Fibroblast of lung (primary cell): ENCODE measurements at regions not wholly inside any gene's neighbourhood (a gene's known extent, or its start where the extent isn't known, plus 50 kb on each side); places are given as distances from the start of the nearest gene placed in this dataset.

ENCODE experiments used
- DNase-seq, 2 donors: peaks; one replicate each; pipeline versions ENCODE4 v3.0.0 to v3.0.0-alpha.2; 2010; ENCODE audit warnings: low read depth in 2 of 2
- H2AFZ ChIP-seq: 2 replicates; pipeline ENCODE4 v1.5.1; 2012; ENCODE audit warnings: low read length, control low read depth, inconsistent platforms
- H3K27ac ChIP-seq: 2 replicates; pipeline ENCODE4 v1.5.1; 2011; ENCODE audit warnings: low read length, control low read depth; ENCODE audit not compliant: insufficient read depth
- H3K27me3 ChIP-seq: 2 replicates; pipeline ENCODE4 v1.5.1; 2011; ENCODE audit warnings: mild to moderate bottlenecking, low read length; ENCODE audit not compliant: control insufficient read depth, insufficient read depth
- H3K36me3 ChIP-seq: 2 replicates; pipeline ENCODE4 v1.5.1; 2011; ENCODE audit warnings: low read length; ENCODE audit not compliant: control insufficient read depth, insufficient read depth
- H3K4me1 ChIP-seq: 2 replicates; pipeline ENCODE4 v1.5.1; 2011; ENCODE audit warnings: low read length; ENCODE audit not compliant: control insufficient read depth, insufficient read depth; ENCODE audit errors: extremely low read depth
- H3K4me2 ChIP-seq: 2 replicates; pipeline ENCODE4 v1.5.1; 2011; ENCODE audit warnings: low read length, control low read depth; ENCODE audit not compliant: insufficient read depth; ENCODE audit errors: extremely low read depth
- H3K4me3 ChIP-seq, 4 experiments: fragments of 200-600 bp in 1 of 4; sonication (generic) in 1 of 4; replicated peaks in 1 of 4; 2 replicates each; pipeline ENCODE4 v1.5.1; 2011 to 2016; ENCODE audit warnings: low read length in 4 of 4, low read depth in 3 of 4, mild to moderate bottlenecking in 3 of 4, control low read depth in 2 of 4, inconsistent platforms in 1 of 4, mixed read lengths in 1 of 4; ENCODE audit not compliant: insufficient read depth in 1 of 4; ENCODE audit errors: control extremely low read depth in 1 of 4
- H3K79me2 ChIP-seq: 2 replicates; pipeline ENCODE4 v1.5.1; 2012; ENCODE audit warnings: mild to moderate bottlenecking, low read length, inconsistent platforms; ENCODE audit not compliant: control insufficient read depth, insufficient read depth
- H3K9ac ChIP-seq: 2 replicates; pipeline ENCODE4 v1.5.1; 2011; ENCODE audit warnings: mild to moderate bottlenecking, low read length, control low read depth; ENCODE audit not compliant: insufficient read depth
- H3K9me3 ChIP-seq: 2 replicates; pipeline ENCODE4 v1.5.1; 2012; ENCODE audit warnings: low read depth, low read length; ENCODE audit not compliant: control insufficient read depth, insufficient read depth
- H4K20me1 ChIP-seq: 2 replicates; pipeline ENCODE4 v1.5.1; 2011; ENCODE audit warnings: low read length; ENCODE audit not compliant: control insufficient read depth, insufficient read depth; ENCODE audit errors: extremely low read depth
- EZH2 ChIP-seq: IDR thresholded peaks from 2 replicates; pipeline ENCODE4 v1.5.1; 2012; ENCODE audit warnings: low read length, control low read depth, mild to moderate bottlenecking; ENCODE audit errors: missing control alignments
- TF ChIP-seq, protein P1 (sequence below), 2 donors: IDR thresholded peaks in 1 of 2; conservative IDR thresholded peaks in 1 of 2; 1 replicate in 1 of 2; 2 replicates in 1 of 2; pipeline ENCODE4 v1.5.1; 2011 to 2012; ENCODE audit warnings: low read length in 2 of 2, control low read depth in 1 of 2, inconsistent platforms in 1 of 2, low read depth in 1 of 2, mild to moderate bottlenecking in 1 of 2

DNA sequence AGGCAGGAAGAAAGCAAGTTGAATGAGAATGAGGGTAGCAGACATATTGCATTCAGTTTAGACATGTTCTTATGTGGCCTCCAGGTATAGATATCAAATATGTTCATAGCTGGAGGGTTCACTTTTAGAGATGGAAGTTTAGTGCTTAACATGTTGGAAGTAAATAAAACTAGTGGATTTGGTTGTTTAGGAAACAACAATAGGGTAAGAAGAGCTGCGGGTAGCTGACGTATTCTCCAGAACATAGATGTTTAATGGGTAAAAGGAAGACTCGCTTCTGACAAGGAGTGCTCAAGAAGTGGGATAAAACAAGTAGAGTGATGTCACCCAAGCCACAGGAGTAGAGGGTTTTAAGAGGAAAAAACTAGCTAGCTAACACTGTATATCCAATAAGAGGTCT, 128.4 kb upstream of the COL21A1 start:
- Histone ChIP-seq H3K9me3 (no peaks in the 10 kb centered on the region), H3K4me2 (no peak overlapping the region), H4K20me1 (no peaks in the 10 kb centered on the region), H3K27ac (no peak overlapping the region), H3K9ac (no peak overlapping the region), H3K79me2 (no peaks in the 10 kb centered on the region), H2AFZ (no peak overlapping the region), H3K27me3 (no peaks in the 10 kb centered on the region), H3K36me3 (no peaks in the 10 kb centered on the region), H3K4me3 (no peak overlapping the region), H3K4me1 (peaks cover 4% of the 10 kb centered on the region)
- TF ChIP-seq EZH2 = no peak
- TF ChIP-seq, protein P1, sequence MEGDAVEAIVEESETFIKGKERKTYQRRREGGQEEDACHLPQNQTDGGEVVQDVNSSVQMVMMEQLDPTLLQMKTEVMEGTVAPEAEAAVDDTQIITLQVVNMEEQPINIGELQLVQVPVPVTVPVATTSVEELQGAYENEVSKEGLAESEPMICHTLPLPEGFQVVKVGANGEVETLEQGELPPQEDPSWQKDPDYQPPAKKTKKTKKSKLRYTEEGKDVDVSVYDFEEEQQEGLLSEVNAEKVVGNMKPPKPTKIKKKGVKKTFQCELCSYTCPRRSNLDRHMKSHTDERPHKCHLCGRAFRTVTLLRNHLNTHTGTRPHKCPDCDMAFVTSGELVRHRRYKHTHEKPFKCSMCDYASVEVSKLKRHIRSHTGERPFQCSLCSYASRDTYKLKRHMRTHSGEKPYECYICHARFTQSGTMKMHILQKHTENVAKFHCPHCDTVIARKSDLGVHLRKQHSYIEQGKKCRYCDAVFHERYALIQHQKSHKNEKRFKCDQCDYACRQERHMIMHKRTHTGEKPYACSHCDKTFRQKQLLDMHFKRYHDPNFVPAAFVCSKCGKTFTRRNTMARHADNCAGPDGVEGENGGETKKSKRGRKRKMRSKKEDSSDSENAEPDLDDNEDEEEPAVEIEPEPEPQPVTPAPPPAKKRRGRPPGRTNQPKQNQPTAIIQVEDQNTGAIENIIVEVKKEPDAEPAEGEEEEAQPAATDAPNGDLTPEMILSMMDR (conservative IDR thresholded peaks at IDR 0.05 in 1 of 2, IDR thresholded peaks at IDR 0.05 in 1 of 2; ENCODE audit: low read depth in 1 of 2, low read length in 2 of 2) = no peak
- no peak for DNase-seq

DNA sequence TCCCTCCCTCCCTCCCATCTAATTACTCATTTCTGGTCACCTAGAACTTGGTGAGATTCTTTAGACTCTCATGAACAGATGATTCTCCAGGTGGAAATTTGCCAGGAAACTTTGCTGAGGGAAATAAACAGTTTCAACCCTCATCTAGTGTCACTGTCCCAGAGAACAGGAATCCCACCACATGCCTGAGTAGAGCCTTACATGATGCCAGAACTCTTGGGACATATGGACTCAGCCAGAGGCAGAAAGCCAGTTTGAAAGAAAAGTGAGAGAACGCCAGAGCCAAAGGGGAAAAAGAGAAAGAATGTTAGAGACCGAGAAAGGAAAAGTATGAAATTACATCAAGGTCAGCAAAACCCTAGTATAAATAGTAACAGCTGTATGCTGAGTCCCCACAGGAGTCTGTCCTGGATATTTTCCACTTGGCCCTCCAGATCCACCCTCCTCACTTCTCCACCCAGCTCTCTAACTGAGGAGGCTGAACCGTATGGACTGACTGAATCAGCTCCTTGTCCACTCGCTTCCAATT, 127.5 kb upstream of the COL21A1 start:
- Histone ChIP-seq H3K27ac (no peak overlapping the region), H3K4me2 (peak overlapping the region; percentile 70), H2AFZ (no peak overlapping the region), H3K36me3 (no peaks in the 10 kb centered on the region), H3K4me3 (peak overlapping the region in 1 of 4 experiments; percentile 23), H3K79me2 (no peaks in the 10 kb centered on the region), H3K4me1 (peaks cover 7% of the 10 kb centered on the region), H3K9ac (no peak overlapping the region), H3K27me3 (no peaks in the 10 kb centered on the region), H4K20me1 (no peaks in the 10 kb centered on the region), H3K9me3 (no peaks in the 10 kb centered on the region)
- peak; percentile 65 to 88 for DNase-seq
- TF ChIP-seq EZH2 = no peak
- TF ChIP-seq, protein P1 (conservative IDR thresholded peaks at IDR 0.05 in 1 of 2, IDR thresholded peaks at IDR 0.05 in 1 of 2; ENCODE audit: low read depth in 1 of 2, low read length in 2 of 2) = no peak

DNA sequence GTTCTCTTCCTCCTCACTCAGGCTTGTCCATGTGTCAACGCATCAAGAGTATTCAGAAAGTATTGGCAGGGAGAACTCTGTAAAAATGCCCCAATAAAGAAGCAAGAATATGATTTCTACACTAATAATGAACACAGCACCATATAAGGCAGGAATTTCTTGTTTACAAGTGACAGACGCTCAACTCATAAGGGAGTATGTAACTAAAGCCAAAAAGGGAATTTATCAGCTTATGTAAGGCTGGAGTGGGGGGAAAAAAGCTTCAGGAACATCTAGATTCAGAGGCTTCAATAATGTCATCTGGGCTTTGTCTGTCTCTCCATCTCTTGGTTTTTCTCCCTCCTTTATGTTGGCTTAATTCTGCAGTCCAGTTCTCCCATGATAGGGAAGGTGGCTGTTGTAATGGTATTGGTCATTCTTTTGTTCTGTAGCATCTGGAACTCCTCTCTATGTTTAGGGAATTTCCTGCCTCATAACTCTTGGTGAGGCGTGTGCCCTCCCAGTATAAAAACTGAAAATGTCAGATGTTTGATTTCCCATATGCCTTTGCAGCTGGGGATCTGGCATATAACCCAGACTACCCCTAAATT, 125.1 kb upstream of the COL21A1 start:
- no peak overlapping the region for H2AFZ ChIP-seq
- H3K36me3 ChIP-seq = no peaks in the 10 kb centered on the region
- H3K9me3 ChIP-seq = no peaks in the 10 kb centered on the region
- no peak overlapping the region for H3K9ac ChIP-seq
- no peaks in the 10 kb centered on the region for H3K79me2 ChIP-seq
- TF ChIP-seq, protein P1 (conservative IDR thresholded peaks at IDR 0.05 in 1 of 2, IDR thresholded peaks at IDR 0.05 in 1 of 2; ENCODE audit: low read depth in 1 of 2, low read length in 2 of 2) = no peak
- TF ChIP-seq EZH2 = no peak
- H3K4me3 ChIP-seq = no peak overlapping the region
- no peaks in the 10 kb centered on the region for H4K20me1 ChIP-seq
- no peaks in the 10 kb centered on the region for H3K27me3 ChIP-seq
- peak in 1 of 2 donors; percentile 37 for DNase-seq
- peaks cover 7% of the 10 kb centered on the region for H3K4me1 ChIP-seq
- no peak overlapping the region for H3K4me2 ChIP-seq
- no peak overlapping the region for H3K27ac ChIP-seq
